Neural progenitor cell (in vitro differentiated cells): ENCODE measurements at regions not wholly inside any gene's neighbourhood (a gene's known extent, or its start where the extent isn't known, plus 50 kb on each side); places are given as distances from the start of the nearest gene placed in this dataset.

Experiments used
- CTCF ChIP-seq: fragments of 200-600 bp; sonication (generic); IDR thresholded peaks from 2 replicates; pipeline ENCODE4 v1.5.1; 2017; ENCODE audit warnings: antibody characterized with exemption, mild to moderate bottlenecking
- EZH2 ChIP-seq: fragments of 200-600 bp; sonication (generic); IDR thresholded peaks from 2 replicates; pipeline ENCODE4 v1.6.1; 2017; ENCODE audit warnings: antibody characterized with exemption, mild to moderate bottlenecking, moderate library complexity

- TF ChIP-seq CTCF (no peak), EZH2 (no peak)
Observed at GRCh38 chr5:122699201-122699600, 75.7 kb upstream of the SNX2 start.
